ENCODE measurements at regions not wholly inside any gene's neighbourhood (a gene's known extent, or its start where the extent isn't known, plus 50 kb on each side); places are given as distances from the start of the nearest gene placed in this dataset.

- no peak for DNase-seq (ENCODE audit: low spot score)
- no peak overlapping the region for H2AFZ ChIP-seq
- H3K4me3 ChIP-seq = no peak overlapping the region
- peak overlapping the region; percentile 70 for H3K27ac ChIP-seq
- H3K9me2 ChIP-seq (replicated peaks; ENCODE audit: insufficient read depth) = no peaks in the 10 kb centered on the region
- no peaks in the 10 kb centered on the region for H3K27me3 ChIP-seq
- no peaks in the 10 kb centered on the region for H3K9me3 ChIP-seq (ENCODE audit: low read depth)
- H4K20me1 ChIP-seq (ENCODE audit: insufficient read depth, poor library complexity, severe bottlenecking) = no peaks in the 10 kb centered on the region
- no peak overlapping the region for H3K4me2 ChIP-seq
- no peak for TF ChIP-seq CTCF (IDR thresholded peaks at IDR 0.05; ENCODE audit: poor library complexity)
- TF ChIP-seq EZH2 (IDR thresholded peaks at IDR 0.05; ENCODE audit: borderline replicate concordance) = no peak
- no peak for TF ChIP-seq EZH2phosphoT487 (IDR thresholded peaks at IDR 0.05; ENCODE audit: low read depth, severe bottlenecking, unreplicated experiment)
- 62% methylated on average over 5 of the region's 5 CpGs for WGBS (ENCODE audit: low lambda C conversion rate, missing lambda C conversion rate)
- peaks cover 19% of the 10 kb centered on the region for H3K4me1 ChIP-seq (ENCODE audit: insufficient read depth)
- H3K79me2 ChIP-seq = no peaks in the 10 kb centered on the region
- H3K36me3 ChIP-seq (replicated peaks; ENCODE audit: insufficient read depth, low read depth) = no peaks in the 10 kb centered on the region
Observed at GRCh38 chr12:115172521-115172920, 488.5 kb upstream of the TBX3 start.

GRCh38 chr12:115169981-115170380 lies 486.0 kb upstream of the TBX3 start:
- Histone ChIP-seq H3K4me3 (no peak overlapping the region), H3K27me3 (no peaks in the 10 kb centered on the region), H3K9me3 (ENCODE audit: low read depth) (no peaks in the 10 kb centered on the region), H2AFZ (no peak overlapping the region), H3K79me2 (no peaks in the 10 kb centered on the region), H3K4me1 (ENCODE audit: insufficient read depth) (peaks cover 15% of the 10 kb centered on the region), H4K20me1 (ENCODE audit: insufficient read depth, poor library complexity, severe bottlenecking) (no peaks in the 10 kb centered on the region), H3K4me2 (no peak overlapping the region), H3K27ac (no peak overlapping the region), H3K36me3 (replicated peaks; ENCODE audit: insufficient read depth, low read depth) (no peaks in the 10 kb centered on the region), H3K9me2 (replicated peaks; ENCODE audit: insufficient read depth) (no peaks in the 10 kb centered on the region)
- TF ChIP-seq EZH2phosphoT487 (IDR thresholded peaks at IDR 0.05; ENCODE audit: low read depth, severe bottlenecking, unreplicated experiment) (no peak), CTCF (IDR thresholded peaks at IDR 0.05; ENCODE audit: poor library complexity) (no peak), EZH2 (IDR thresholded peaks at IDR 0.05; ENCODE audit: borderline replicate concordance) (no peak)
- 81% methylated on average over 2 of the region's 2 CpGs for WGBS (ENCODE audit: low lambda C conversion rate, missing lambda C conversion rate)
- DNase-seq (ENCODE audit: low spot score) = no peak

- TF ChIP-seq EZH2 (IDR thresholded peaks at IDR 0.05; ENCODE audit: borderline replicate concordance) = no peak
- no peak for TF ChIP-seq EZH2phosphoT487 (IDR thresholded peaks at IDR 0.05; ENCODE audit: low read depth, severe bottlenecking, unreplicated experiment)
- TF ChIP-seq CTCF (IDR thresholded peaks at IDR 0.05; ENCODE audit: poor library complexity) = peak; percentile 45
- 35% methylated on average over 5 of the region's 5 CpGs for WGBS (ENCODE audit: low lambda C conversion rate, missing lambda C conversion rate)
Observed at GRCh38 chr12:115166698-115167315, 482.8 kb upstream of the TBX3 start.

More at GRCh38 chr12:115166698-115167315, 482.8 kb upstream of the TBX3 start:
- Histone ChIP-seq H3K9me3 (ENCODE audit: low read depth) (no peaks in the 10 kb centered on the region), H4K20me1 (ENCODE audit: insufficient read depth, poor library complexity, severe bottlenecking) (no peaks in the 10 kb centered on the region), H3K36me3 (replicated peaks; ENCODE audit: insufficient read depth, low read depth) (no peaks in the 10 kb centered on the region), H3K4me2 (no peak overlapping the region), H3K4me3 (no peak overlapping the region), H3K27ac (no peak overlapping the region), H2AFZ (no peak overlapping the region), H3K79me2 (no peaks in the 10 kb centered on the region), H3K4me1 (ENCODE audit: insufficient read depth) (peaks cover 19% of the 10 kb centered on the region), H3K27me3 (no peaks in the 10 kb centered on the region), H3K9me2 (replicated peaks; ENCODE audit: insufficient read depth) (no peaks in the 10 kb centered on the region)
- DNase-seq (ENCODE audit: low spot score) = peak; percentile 27

Measured in hepatocyte (in vitro differentiated cells).